Putamen (tissue), 1 donor: ENCODE measurements at regions not wholly inside any gene's neighbourhood (a gene's known extent, or its start where the extent isn't known, plus 50 kb on each side); places are given as distances from the start of the nearest gene placed in this dataset.

Experiments
- DNase-seq: peaks from one replicate; pipeline ENCODE4 v3.0.0-alpha.2; 2016; ENCODE audit warnings: low spot score

DNA sequence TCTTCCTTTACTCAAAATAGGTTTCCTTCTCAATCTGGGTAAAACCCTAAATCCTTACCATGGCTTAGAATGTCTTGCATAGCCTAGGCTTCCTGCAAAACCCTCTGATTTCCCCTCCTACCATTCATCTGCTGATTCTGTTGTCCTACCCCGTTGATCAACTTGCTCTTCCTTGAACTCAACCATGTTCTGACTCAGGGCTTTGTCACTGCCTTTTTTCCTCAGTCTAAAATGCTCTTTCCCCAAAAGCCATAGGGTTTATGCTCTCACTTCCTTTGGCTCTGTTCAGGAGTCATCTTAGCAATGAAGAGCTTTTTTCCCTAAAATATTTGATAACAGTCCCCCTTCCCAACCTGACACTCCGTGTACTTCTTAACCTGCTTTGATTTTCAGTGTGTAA, 79.4 kb upstream of the IZUMO3 start:
- no peak for DNase-seq

- no peak for DNase-seq
These were observed 78.8 kb upstream of the IZUMO3 start for GRCh38 chr9:24624481-24624880.

DNA sequence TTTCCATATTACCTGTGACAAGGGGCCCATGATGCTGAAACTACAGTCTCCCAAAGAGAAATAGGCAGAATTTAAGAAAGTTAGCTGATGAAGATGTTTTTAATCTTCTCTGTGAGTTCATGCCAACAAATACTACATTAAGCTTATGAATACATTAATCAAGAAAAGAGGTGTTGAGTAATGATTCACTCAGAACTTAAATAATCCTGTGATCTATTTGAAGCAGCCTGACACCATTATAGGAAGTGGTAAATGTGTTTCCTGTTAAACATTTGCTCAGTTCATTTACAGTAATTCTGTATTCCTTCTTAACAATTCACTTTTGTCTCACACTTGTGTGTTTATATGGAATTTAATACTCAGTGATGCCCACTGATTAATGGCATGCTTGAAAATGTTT, 75.0 kb upstream of the IZUMO3 start:
- DNase-seq, result no peak

- DNase-seq, result no peak
These were observed 71.2 kb upstream of the IZUMO3 start for GRCh38 chr9:24616863-24617262.

GRCh38 chr9:24614070-24614469, 68.4 kb upstream of the IZUMO3 start:
- DNase-seq, result no peak

GRCh38 chr9:24608599-24608998, 62.9 kb upstream of the IZUMO3 start:
- no peak for DNase-seq

GRCh38 chr9:24602693-24603352, 57.1 kb upstream of the IZUMO3 start:
- DNase-seq, result no peak
